ENCODE measurements at regions not wholly inside any gene's neighbourhood (a gene's known extent, or its start where the extent isn't known, plus 50 kb on each side); places are given as distances from the start of the nearest gene placed in this dataset.

DNA sequence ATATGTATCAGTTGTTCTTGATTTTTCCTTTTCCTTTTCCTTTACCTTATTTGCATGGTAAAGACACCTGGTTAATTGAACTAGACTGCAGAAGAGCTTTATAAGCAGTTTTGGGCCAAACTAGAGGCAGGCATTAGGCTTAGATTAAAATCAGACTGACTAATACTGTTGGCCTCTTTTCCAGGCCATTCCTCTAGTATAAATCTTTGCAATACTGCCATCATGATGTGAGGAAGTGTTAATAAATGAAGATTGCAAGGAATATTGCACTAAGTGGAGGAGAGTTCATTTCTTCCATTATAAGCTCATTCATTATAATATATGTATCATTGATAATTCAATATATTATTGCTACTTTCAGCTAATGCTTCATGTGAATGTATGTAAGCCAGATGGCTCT is 163.8 kb downstream of the MMUT start:
- Histone ChIP-seq H4K20me1 (ENCODE audit: control insufficient read depth, insufficient read depth, insufficient read length) (no peaks in the 10 kb centered on the region), H3K56ac (ENCODE audit: insufficient read length, low read depth, low read length) (no peak overlapping the region), H3T11ph (ENCODE audit: low read length) (no peak overlapping the region), H3K79me2 (ENCODE audit: insufficient read depth, low read length) (no peaks in the 10 kb centered on the region), H3K9ac (ENCODE audit: extremely low read depth, insufficient read length, low read length) (no peak overlapping the region), H2BK5ac (ENCODE audit: insufficient read length, low read length) (no peak overlapping the region), H3K4me1 (ENCODE audit: insufficient read depth, low read length) (no peaks in the 10 kb centered on the region), H3K27ac (ENCODE audit: insufficient read length, low read depth, low read length) (no peak overlapping the region), H2BK120ac (ENCODE audit: low read depth, low read length, poor library complexity, severe bottlenecking) (no peak overlapping the region), H2BK20ac (ENCODE audit: low read depth, low read length, poor library complexity, severe bottlenecking) (no peak overlapping the region), H4K91ac (ENCODE audit: insufficient read length, low read depth, low read length) (no peak overlapping the region), H3K4me2 (ENCODE audit: insufficient read depth, insufficient read length, low read length) (no peak overlapping the region), H4K8ac (replicated peaks; ENCODE audit: insufficient read length, low read depth, low read length) (no peak overlapping the region), H2BK15ac (ENCODE audit: low read depth, low read length) (no peak overlapping the region), H3K4ac (ENCODE audit: low read depth, low read length) (no peak overlapping the region), H4K5ac (ENCODE audit: insufficient read length, low read depth, low read length) (no peak overlapping the region), H3K18ac (ENCODE audit: insufficient read length, low read depth, low read length) (no peak overlapping the region), H2AFZ (ENCODE audit: low read length) (no peak overlapping the region), H3K9me3 (ENCODE audit: control insufficient read depth, low read depth, low read length) (no peaks in the 10 kb centered on the region), H2BK12ac (ENCODE audit: insufficient read length, low read depth, low read length) (no peak overlapping the region), H2AK5ac (ENCODE audit: insufficient read length, low read length) (no peak overlapping the region), H3K14ac (ENCODE audit: insufficient read depth, low read length) (no peak overlapping the region), H3K23ac (ENCODE audit: insufficient read length, low read depth, low read length) (no peak overlapping the region), H3K23me2 (ENCODE audit: insufficient read length, low read depth, low read length, poor library complexity, severe bottlenecking) (no peaks in the 10 kb centered on the region), H3K27me3 (ENCODE audit: insufficient read depth, low read length) (no peaks in the 10 kb centered on the region), H3K79me1 (ENCODE audit: insufficient read depth, low read depth, low read length, poor library complexity, severe bottlenecking) (no peaks in the 10 kb centered on the region)
- no peak overlapping the region for H3K4me3 Mint-ChIP-seq
- peaks cover 7% of the 10 kb centered on the region in 2 experiments; a peak in 2 of 4 replicates for H3K4me1 Mint-ChIP-seq
- H3K27ac Mint-ChIP-seq: no peak overlapping the region
- DNase-seq: no peak
- H3K9me3 Mint-ChIP-seq: peaks cover 3 to 4% of the 10 kb centered on the region in 2 experiments; a peak in 2 of 5 replicates
- TF ChIP-seq, protein P1, sequence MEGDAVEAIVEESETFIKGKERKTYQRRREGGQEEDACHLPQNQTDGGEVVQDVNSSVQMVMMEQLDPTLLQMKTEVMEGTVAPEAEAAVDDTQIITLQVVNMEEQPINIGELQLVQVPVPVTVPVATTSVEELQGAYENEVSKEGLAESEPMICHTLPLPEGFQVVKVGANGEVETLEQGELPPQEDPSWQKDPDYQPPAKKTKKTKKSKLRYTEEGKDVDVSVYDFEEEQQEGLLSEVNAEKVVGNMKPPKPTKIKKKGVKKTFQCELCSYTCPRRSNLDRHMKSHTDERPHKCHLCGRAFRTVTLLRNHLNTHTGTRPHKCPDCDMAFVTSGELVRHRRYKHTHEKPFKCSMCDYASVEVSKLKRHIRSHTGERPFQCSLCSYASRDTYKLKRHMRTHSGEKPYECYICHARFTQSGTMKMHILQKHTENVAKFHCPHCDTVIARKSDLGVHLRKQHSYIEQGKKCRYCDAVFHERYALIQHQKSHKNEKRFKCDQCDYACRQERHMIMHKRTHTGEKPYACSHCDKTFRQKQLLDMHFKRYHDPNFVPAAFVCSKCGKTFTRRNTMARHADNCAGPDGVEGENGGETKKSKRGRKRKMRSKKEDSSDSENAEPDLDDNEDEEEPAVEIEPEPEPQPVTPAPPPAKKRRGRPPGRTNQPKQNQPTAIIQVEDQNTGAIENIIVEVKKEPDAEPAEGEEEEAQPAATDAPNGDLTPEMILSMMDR (conservative IDR thresholded peaks at IDR 0.05): no peak
- peaks cover 0 to 11% (median 2%) of the 10 kb centered on the region in 3 experiments; a peak in 4 of 7 replicates for H3K36me3 Mint-ChIP-seq (ENCODE audit: insufficient read depth in 1 of 3, low read depth in 3 of 3)
- peaks cover 3% of the 10 kb centered on the region; the same call in 1 of the 2 replicates for H3K27me3 Mint-ChIP-seq (ENCODE audit: low read depth)

All from H9 (cell line).